ENCODE measurements at regions not wholly inside any gene's neighbourhood (a gene's known extent, or its start where the extent isn't known, plus 50 kb on each side); places are given as distances from the start of the nearest gene placed in this dataset.

GRCh38 chr12:77372026-77372425 is 306.7 kb upstream of the E2F7 start:
- FAIRE-seq: no peak
- ChIA-PET CTCF (ENCODE audit: low intra/inter-chr PET ratio) (no interaction called here), POLR2A (no interaction called here)
- Histone ChIP-seq H3K27ac (ENCODE audit: extremely low read depth, low read depth, low read length) (no peak overlapping the region), H3K79me2 (ENCODE audit: control insufficient read depth, insufficient read depth, low read length) (no peaks in the 10 kb centered on the region), H3K4me1 (replicated peaks in 1 of 2; ENCODE audit: control insufficient read depth in 2 of 2, insufficient read depth in 2 of 2, low read length in 2 of 2) (no peaks in the 10 kb centered on the region), H3K9me3 (replicated peaks; ENCODE audit: control insufficient read depth, insufficient read depth, low read depth, low read length) (no peaks in the 10 kb centered on the region; the same call in 1 of the 2 replicates), H3K27me3 (ENCODE audit: control insufficient read depth in 2 of 2, insufficient read depth in 2 of 2, low read length in 2 of 2) (no peaks in the 10 kb centered on the region), H3K9me1 (ENCODE audit: control insufficient read depth, insufficient read depth, low read length) (no peaks in the 10 kb centered on the region), H3K36me3 (ENCODE audit: control insufficient read depth, insufficient read depth, low read length) (no peaks in the 10 kb centered on the region), H3K4me3 (no peak overlapping the region), H3K9ac (ENCODE audit: insufficient read depth in 1 of 2, low read depth in 2 of 2, low read length in 2 of 2) (no peak overlapping the region), H2AFZ (ENCODE audit: low read depth, low read length) (no peak overlapping the region), H4K20me1 (replicated peaks; ENCODE audit: control insufficient read depth, insufficient read depth, low read length) (no peaks in the 10 kb centered on the region), H3K4me2 (ENCODE audit: insufficient read depth, low read length) (no peak overlapping the region)
- ATAC-seq: no peak
- no peak for DNase-seq (ENCODE audit: extremely low read depth in 1 of 4, low spot score in 3 of 4)
- BruUV-seq (replicated peaks): no TSS peak
- TF ChIP-seq, protein P1, sequence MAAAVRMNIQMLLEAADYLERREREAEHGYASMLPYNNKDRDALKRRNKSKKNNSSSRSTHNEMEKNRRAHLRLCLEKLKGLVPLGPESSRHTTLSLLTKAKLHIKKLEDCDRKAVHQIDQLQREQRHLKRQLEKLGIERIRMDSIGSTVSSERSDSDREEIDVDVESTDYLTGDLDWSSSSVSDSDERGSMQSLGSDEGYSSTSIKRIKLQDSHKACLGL (CRISPR knock-in tag; IDR thresholded peaks at IDR 0.05; ENCODE audit: borderline replicate concordance, poor library complexity, severe bottlenecking): no peak
- TF ChIP-seq ZNF707 (CRISPR knock-in tag; conservative IDR thresholded peaks at IDR 0.05) (no peak), TRIM28 (IDR thresholded peaks at IDR 0.05) (no peak), ZNF143 (CRISPR knock-in tag; IDR thresholded peaks at IDR 0.05) (no peak), DIDO1 (tag; IDR thresholded peaks at IDR 0.05; ENCODE audit: low read depth) (no peak), CCAR2 (IDR thresholded peaks at IDR 0.05; ENCODE audit: low read depth, low read length) (no peak), SMARCA5 (IDR thresholded peaks at IDR 0.05) (no peak), POLR2G (IDR thresholded peaks at IDR 0.05; ENCODE audit: low read depth, low read length) (no peak)
- in situ Hi-C loops (cut with MboI) (no loop called here), intact Hi-C loops (cut with micrococcal nuclease) (no loop called here)
- WGBS (ENCODE audit: insufficient coverage, low coverage, missing lambda C conversion rate): 0% methylated on average over 2 of the region's 2 CpGs
